Fibroblast of peridontal ligament (primary cell): ENCODE measurements at regions not wholly inside any gene's neighbourhood (a gene's known extent, or its start where the extent isn't known, plus 50 kb on each side); places are given as distances from the start of the nearest gene placed in this dataset.
"Not testable (repeated sequence)": the region's sequence is repeated elsewhere in the genome, so short reads cannot be mapped to it uniquely, and the experiment has no call there.

ENCODE experiments used
- DNase-seq: peaks from one replicate; pipeline ENCODE4 v3.0.0-alpha.2; 2010; ENCODE audit errors: extremely low read depth

DNA sequence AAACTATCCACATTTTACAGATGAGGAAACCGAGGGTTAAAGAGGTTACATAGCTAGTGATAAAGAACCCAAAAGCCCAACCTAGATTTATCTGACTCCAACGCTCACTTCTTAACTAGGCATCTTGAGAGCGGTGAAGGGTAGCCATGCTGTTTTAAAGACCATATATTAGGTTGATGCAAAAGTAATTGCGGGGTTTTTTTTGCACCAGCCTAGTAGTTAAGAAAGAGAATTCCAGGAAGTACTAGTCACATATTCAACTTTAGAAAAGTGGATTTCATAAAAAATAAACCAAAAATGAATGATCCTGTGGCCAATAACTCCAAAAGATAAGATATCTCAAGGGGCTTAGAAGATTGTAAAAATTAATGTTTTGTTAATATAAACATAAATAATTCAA is 162.1 kb downstream of the GLUL start:
- peak; percentile 54 for DNase-seq

DNA sequence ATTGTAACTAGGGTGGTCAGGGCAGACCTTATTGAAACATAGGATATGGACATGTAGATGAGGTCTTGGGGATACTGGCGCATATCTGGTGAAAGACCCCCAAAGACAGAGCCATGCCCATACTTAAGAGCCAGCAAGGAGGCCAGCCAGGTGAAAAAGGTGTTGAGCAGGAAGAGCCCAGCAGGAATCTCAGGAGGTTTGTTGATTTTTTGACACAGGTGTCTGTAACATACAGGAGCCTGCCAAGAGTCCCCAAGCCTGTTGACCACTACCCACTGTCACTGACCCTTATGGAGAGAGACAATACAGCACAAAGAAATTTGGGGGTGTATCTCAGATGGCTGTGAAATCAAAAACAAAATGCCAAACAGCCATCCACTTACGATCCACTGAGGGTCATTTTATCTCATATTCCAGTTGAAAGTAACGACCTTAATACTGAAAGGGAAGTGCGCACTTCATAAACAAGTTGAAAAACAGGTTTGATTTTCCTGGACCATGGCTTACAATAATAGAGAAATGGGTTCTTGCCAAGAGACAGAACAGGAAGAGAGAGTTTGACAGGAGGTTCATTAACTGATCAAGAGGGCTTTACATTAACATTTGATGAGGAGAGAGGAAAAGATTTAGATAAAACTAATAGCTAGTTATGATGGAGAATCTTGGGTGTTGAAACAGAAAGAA is 163.6 kb downstream of the GLUL start:
- no peak for DNase-seq

DNA sequence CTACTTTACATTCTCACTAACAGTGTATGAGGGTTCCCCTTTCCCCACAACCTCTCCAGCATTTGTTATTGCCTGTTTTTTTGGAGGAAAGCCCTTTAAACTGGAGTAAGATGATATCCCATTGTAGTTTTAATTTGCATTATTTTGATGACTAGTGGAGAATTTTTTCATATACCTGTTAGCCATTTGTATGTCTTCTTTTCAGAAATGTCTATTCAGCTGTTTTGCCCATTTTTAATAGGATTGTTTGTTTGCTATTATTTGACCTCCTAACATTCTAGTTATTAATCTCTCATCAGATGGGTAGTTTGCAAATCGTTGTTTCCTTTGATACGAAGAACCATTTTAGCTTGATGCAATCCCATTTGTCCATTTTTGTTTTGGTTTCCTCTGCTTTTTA is 165.0 kb downstream of the GLUL start:
- no peak for DNase-seq

DNA sequence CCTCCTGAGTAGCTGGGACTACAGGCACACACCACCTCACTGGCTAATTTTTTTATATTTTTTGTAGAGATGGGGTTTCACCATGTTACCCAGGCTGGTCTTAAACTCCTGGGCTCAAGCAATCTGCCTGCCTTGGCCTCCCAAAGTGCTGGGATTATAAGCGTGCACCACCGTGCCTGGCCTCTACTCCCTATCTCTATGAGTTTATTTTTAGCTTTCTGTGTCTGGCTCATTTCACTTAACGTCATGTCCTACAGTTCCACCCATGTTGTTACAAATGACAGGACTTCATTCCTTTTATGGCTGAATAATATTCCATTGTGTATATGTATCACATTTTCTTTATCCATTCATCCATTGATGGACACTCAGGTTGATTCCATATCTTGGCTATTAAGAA is 164.2 kb upstream of the ZNF648 start:
- DNase-seq, result not testable (repeated sequence)

DNA sequence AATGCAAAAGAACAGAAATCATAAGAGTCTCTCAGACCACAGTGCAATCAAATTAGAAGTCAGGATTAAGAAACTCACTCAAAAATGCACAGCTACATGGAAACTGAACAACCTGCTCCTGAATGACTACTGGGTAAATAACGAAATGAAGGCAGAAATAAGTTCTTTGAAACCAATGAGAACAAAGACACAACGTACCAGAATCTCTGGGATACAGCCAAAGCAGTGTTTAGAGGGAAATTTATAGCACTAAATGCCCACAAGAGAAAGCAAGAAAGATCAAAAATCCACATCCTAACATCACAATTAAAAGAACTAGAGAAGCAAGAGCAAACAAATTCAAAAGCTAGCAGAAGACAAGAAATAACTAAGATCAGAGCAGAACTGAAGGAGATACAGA is 160.5 kb upstream of the ZNF648 start:
- DNase-seq, result not testable (repeated sequence)

DNA sequence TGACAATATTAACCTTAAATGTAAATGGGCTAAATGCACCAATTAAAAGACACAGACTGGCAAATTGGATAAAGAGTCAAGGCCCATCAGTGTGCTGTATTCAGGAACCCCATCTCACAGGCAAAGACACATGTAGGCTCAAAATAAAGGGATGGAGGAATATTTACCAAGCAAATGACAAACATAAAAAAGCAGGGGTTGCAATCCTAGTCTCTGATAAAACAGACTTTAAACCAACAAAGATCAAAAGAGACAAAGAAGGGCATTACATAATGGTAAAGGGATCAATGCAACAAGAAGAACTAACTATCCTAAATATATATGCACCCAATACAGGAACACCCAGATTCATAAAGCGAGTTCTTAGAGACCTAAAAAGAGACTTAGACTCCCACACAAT is 159.9 kb upstream of the ZNF648 start:
- DNase-seq, result not testable (repeated sequence)

DNA sequence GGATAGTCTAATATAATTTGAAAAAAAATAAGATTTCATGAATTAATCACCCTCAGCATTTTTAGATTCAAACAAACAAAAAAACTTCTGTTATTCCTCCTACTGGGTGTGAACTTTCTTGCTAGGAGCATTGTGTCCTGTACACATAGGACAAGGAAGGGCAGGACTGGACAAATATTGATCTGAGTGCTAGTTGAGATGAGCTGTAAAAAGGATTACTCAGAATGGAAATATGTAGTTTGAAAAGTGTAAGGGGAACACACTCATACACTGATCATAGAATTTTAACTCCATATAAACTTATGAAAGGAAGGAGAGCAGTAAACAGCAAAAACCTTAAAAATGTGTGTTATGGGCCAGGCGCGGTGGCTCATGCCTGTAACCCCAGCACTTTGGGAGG is 156.5 kb upstream of the ZNF648 start:
- DNase-seq, result no peak

DNA sequence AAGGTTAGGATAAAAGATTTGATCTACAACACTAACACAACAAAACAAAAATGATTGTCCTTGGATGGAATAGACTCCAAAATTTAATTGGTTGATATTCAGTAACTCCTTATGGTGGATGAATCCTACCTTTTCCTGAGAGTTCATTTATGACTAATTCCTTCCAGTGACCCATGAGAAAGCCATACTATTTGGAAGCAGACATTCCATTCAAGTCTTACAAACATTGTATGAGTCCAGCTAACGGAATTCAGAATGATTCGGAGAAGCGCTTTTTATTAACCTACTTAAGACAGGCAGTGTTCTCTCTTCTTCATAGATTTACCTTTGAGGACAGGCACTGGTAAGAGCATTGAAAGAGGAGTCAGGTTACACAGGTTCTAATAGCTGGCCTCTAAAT is 155.6 kb upstream of the ZNF648 start:
- DNase-seq, result peak; percentile 52

DNA sequence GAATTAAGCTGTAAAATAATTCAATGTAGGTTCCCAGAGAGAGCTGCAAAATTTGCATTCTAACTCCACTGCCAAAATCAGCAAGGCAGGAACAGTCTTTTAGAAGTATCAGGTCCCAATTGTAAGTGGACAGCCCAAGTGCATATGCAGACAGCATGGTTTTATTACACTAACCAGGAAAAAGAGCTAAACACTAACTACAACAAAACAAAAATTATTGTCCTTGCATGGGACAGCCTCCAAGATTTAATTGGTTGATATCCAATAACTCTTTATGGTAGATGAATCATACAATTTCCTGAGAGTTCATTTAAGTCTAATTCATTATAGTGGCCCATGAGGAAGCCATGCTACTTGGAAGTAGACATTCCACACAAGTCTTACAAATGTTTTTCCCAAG is 154.3 kb upstream of the ZNF648 start:
- peak; percentile 42 for DNase-seq

DNA sequence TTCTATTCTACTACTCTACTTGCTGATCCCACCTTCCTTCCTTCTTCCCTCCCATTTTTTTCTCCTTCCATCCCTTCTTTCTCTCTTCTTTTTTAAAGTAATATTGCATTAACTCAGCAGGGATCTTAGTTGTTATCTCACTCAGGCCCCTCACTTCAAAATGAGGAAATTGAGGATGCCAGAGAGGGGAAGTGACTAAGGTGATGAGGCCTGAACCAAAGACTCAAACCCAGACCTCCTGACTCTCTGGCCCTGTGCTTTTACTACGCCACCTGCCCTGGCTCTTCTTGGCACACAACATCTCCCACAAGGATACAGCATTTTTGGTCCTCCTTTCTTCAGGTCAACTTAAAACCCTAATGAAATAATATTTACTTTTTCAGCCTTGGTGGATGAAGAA is 151.7 kb upstream of the ZNF648 start:
- DNase-seq, result no peak

DNA sequence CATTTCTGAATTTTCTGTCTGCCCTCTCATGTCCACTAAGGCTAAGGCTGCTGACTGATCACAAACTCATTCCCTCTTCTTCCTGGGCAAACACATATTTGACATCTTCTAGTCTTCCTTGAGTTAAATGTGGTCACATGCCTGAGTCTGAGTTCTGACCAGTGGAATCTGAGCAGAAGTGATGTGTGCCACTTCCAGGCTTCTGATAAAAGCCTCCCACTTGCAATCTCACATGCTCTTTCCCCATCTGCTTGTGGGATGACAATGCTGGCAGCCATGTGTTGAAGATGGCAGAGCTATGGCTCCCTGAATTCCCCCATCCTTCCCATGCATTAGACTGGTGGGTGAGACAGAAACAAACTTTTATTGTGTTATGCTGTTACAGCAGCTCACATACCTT is 149.9 kb upstream of the ZNF648 start:
- no peak for DNase-seq

DNA sequence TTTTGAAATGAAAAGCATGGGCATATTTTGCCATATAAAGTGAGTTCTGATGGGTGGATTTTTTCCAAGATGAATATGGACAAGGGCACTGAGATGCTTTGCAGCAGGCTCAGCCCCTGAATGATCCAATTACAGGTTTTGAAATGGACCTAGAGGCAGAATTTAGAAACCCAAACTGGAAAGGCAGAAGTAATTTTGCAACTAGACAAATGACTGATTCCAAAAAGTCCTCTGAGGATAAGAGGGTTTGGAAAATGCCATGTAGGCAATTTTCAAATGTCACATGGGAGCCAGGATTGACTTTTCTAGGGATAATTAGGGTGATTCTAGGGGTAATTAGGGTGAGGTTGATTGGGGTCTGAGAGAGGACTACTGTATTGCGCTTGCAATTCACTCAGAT is 148.9 kb upstream of the ZNF648 start:
- no peak for DNase-seq

DNA sequence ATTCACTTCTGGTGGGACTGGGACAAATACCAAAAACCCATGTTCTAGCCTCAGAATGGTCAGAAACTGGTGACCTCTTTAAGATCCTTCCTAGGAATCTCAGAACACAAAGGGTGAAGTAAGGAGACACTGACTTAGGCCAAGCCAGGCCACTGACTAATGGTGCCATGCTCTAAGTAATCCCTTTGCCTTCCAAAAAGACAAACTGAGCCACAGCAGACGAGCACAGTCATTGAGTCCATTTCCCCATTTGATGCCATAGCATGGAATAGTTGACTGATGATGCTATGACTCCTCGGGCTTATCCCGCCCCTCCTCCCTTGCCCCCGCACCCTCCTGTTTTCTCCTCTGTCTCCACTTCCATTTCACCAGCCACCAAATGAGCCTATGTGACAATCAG is 145.8 kb upstream of the ZNF648 start:
- DNase-seq, result no peak

DNA sequence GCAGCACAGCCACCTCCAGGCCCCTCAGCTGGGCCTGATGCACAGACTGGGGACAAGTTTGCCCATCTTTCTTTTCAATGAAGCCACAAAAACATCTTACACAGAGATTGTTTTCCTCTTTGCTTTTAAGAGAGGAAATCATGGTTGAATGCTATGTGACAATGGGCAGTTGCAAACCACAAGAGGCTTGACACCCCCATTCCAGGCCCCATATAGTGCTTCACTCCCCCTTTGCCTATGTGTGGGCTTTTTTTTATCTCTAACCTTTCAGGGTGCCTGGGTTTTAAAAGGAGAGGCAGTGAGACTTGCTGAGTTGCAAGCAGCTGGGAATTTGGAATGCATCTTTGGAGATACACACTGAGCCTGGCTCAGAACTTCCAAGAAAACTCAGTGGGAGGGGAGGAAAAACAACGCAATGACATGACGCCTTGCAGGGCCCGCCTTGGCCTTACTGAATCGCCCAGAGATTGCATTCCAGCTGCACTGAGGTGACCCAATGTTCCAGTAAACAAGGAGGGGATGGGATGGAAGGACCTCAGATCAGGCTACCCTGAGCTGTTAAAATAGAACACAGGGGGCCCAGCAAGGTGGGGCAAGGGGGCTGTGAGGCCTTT is 145.2 kb upstream of the ZNF648 start:
- peak; percentile 40 for DNase-seq

DNA sequence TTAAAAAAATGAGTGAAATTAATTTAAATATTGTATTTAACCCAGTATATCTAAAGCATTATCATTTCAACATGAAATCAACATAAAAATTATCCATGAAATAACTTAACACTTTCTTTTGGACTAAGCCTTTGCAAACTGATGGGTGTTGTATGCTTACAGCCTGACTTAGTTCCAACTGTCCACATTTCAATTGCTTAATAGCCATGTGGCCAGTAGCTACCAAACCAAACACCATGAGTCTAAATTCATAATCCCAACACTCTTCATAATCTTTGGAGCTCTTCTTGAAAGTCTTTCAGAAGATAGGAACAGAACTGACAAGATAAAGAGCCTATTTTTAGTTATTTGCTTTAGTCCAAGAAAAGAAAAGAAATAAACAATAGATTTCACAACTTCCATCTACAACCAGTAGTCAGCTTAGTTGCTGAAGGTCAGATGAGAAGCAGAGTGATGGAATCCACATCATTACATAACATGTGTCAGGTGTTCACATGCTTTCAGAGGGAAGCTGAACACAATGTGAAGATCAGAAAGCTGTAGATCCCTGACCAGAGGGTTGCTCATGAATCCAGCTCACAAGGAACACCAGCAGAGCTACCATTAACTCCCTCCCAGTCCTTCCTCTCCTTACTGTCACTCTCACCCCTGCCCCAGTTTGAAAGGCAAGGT is 144.0 kb upstream of the ZNF648 start:
- no peak for DNase-seq

DNA sequence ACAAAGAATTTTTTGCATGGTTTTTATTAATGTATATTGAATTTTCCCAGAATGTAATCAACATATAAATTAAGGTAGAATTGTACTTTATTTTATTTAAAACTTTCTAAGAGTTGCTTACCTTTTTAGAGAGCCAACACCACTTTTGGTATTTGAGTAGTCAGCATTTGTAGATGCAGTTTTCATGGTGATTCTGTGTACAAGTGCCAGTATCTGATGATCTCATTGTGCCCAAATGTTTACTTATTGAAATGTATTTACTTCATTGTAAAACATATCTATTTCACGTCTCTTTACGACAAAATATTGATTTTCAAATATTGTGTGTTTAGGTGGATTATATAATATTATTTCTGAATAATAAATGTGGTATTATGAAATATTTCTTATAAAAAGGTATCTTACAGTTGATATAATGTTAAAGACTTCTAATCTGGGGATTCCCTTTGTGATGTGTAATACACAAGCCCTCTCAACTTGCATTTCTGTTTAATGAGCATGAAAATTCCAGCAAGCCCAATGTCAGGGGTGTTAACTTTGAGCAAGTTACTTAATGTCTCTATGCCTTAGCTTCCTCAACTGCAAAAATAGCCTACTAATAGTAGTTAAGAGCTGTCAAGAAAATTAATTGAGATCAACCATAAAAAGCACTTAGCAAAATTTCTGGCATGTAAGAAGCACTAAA is 141.8 kb upstream of the ZNF648 start:
- no peak for DNase-seq

DNA sequence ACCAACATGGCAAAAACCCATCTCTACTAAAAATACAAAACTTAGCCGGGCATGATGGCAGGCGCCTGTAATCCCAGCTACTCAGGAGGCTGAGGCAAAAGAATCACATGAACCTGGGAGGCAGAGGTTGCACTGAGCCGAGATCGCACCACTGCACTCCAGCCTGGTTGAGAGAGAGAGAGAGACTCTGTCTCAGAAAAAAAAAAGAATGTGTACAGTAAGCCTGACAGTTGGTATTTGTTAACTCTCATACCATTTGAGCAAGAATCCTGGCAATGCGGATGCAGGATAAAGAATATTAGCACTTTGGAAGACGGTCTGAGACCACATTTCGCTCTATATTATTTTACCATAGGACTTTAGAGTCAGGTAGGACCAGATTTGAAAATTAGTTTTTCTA is 140.0 kb upstream of the ZNF648 start:
- not testable (repeated sequence) for DNase-seq

DNA sequence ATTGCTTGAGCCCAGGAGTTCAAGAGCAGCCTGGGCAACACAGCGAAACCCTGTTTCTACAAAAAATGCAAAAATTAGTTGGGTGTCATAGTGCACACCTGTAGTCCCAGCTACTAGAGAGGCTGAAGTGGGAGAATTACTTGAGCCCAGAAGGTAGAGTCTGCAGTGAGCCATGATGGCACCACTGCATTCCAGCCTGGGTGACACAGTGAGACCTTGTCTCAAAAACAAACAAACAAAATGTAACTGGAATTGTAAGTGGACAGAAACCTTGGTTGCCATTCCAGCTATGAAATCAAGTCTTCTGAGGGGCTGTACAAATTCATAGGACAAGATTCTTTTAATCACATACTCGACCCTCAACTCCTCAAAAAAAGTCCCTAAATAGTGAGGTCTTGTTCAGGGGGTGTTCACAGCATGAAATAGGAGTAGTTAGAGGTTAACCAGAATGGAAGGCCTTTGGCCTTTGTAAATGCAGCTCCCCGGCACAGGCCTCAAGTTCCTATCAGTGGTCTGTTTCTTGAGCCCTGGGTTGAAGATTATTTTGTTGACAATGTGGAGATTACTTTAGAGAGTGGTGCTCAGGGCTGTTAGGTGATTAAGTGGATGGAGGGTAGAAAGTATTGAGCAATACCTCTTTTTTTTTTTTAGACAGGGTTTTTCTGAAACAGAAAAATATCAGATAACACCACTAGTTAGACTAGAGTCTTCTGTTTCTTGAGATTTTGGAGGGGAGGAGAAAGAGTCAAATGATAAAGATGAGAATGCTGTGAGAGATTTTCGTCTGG is 138.7 kb upstream of the ZNF648 start:
- DNase-seq, result no peak

DNA sequence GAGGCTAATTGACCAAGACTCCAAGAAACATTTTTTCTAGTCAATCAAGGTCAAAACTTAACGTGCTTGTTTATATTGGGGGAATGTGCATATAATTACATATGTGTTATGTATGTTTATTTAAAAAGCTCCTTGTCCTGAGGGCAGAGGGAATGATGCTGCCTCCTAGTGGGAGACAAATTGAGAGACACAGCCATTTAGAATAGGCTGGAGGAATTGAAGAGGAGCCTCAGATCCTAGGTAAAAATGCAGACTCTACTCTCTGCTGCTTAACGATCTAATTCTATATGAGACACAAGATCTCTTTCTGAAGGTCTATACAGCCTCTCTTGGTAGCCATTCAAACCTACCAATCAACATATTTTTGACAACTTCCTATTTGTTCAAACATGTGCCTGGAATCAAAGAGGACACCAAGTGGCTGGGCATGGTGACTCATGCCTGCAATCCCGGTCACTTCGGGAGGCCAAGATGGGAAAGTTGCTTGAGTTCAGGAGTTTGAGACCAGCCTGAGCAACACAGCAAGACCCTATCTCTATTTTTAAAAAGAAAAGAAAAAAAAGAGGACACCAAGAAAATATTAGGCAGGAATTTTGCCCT is 136.6 kb upstream of the ZNF648 start:
- DNase-seq, result peak; percentile 28

DNA sequence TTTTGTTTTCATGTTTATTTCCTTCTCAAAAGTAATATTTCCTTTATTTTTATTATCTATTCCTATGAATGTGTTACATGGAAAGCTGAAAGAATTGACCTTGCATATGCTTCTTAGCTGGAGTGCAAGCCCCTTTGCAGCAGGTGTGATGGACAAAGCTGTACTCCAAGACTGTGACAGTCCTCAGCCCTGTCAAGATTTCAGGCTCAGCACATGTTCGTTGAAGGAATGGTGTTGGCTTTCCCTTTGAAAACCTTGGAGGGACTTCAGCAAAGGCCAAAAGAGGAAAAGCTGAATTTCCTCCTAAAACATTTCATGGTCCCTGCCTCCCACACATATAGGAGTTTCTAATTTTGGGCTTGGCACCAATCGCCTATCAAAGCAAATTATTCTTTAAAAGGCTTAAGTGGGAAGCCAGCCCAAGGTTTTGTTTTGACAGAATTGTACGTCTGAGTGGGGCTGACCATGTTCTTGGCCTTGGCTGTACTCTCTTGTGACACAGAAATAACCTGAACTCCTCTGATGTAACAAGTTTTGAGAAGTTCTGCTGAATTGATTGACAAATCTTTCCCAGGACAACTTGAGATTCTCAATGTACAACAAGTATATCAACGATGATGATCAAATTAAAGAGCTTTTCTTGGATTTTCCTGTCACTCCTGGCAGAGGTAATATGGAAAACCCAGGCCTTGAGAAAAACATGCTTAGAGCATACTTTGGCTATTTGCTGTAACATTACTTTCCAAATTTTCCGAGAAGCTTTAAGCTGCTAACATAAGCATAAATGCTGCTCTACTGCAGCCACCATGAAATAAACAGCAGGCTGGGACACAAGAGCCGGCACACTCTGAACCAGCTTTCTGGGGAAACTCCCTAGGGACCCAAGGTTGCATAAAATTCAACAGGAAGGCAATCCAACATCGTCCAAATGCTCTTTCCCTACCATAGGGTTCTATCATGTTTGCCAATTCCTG is 135.7 kb upstream of the ZNF648 start:
- DNase-seq, result peak; percentile 55
